Type B pancreatic cell (in vitro differentiated cells): ENCODE measurements at regions not wholly inside any gene's neighbourhood (a gene's known extent, or its start where the extent isn't known, plus 50 kb on each side); places are given as distances from the start of the nearest gene placed in this dataset.

Experiments used
- DNase-seq: peaks from one replicate; pipeline ENCODE4 v3.0.0; 2021; ENCODE audit warnings: mixed read lengths; ENCODE audit not compliant: unreplicated experiment; ENCODE audit errors: extremely low spot score
- H3K27ac Mint-ChIP-seq: 2 replicates; pipeline ENCODE4 v1.8.0; 2021; ENCODE audit warnings: mild to moderate bottlenecking, mixed read lengths
- H3K27me3 Mint-ChIP-seq: 2 replicates; pipeline ENCODE4 v1.8.0; 2021; ENCODE audit warnings: mixed read lengths
- H3K36me3 Mint-ChIP-seq: 2 replicates; pipeline ENCODE4 v1.8.0; 2021; ENCODE audit warnings: mixed read lengths
- H3K4me1 Mint-ChIP-seq: one replicate; pipeline ENCODE4 v1.8.0; 2021; ENCODE audit warnings: mixed read lengths; ENCODE audit not compliant: unreplicated experiment
- H3K4me3 Mint-ChIP-seq: 2 replicates; pipeline ENCODE4 v1.8.0; 2021; ENCODE audit warnings: mild to moderate bottlenecking, mixed read lengths
- H3K9me3 Mint-ChIP-seq: 2 replicates; pipeline ENCODE4 v1.8.0; 2021; ENCODE audit warnings: mixed read lengths
- TF ChIP-seq, protein P1 (sequence below): fragments of 200-600 bp; sonication (generic); conservative IDR thresholded peaks from 2 replicates; pipeline ENCODE4 v1.5.0; 2021; ENCODE audit warnings: antibody characterized with exemption, mild to moderate bottlenecking

DNA sequence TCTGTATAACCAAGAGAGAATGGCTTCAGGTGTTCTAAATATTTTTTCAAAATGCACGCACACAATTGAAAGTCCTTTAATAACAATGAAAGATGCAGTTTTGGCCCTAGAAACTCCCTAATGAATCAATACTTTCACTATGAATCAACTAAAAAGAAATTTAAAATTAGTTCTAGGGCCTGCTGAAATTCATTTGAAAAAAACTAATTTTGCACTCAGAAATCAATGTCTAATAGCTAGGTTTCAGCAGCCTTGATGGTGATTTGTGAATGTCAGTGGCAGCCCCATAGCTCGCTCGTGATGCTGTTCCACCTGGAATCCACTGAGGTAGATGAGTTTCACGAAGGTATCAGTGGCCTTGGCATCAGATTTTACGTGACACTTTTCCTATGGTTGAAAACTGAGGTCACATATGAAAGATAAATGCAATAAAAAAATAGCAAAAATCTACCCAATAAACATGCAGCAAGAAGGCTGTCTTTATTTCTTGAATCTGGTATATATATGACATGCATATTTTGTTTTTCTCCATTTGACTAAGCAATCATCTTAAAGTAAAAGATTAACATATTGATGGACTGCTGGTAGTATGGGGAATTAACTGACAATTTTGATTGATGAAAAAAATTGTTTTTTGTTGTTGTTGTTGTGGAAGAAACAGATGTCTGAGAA lies 141.0 kb downstream of the AKAP11 start:
- Mint-ChIP-seq H3K27ac (no peak overlapping the region), H3K36me3 (no peaks in the 10 kb centered on the region), H3K9me3 (no peaks in the 10 kb centered on the region), H3K27me3 (peaks cover 5% of the 10 kb centered on the region), H3K4me1 (no peaks in the 10 kb centered on the region), H3K4me3 (no peak overlapping the region)
- TF ChIP-seq, protein P1, sequence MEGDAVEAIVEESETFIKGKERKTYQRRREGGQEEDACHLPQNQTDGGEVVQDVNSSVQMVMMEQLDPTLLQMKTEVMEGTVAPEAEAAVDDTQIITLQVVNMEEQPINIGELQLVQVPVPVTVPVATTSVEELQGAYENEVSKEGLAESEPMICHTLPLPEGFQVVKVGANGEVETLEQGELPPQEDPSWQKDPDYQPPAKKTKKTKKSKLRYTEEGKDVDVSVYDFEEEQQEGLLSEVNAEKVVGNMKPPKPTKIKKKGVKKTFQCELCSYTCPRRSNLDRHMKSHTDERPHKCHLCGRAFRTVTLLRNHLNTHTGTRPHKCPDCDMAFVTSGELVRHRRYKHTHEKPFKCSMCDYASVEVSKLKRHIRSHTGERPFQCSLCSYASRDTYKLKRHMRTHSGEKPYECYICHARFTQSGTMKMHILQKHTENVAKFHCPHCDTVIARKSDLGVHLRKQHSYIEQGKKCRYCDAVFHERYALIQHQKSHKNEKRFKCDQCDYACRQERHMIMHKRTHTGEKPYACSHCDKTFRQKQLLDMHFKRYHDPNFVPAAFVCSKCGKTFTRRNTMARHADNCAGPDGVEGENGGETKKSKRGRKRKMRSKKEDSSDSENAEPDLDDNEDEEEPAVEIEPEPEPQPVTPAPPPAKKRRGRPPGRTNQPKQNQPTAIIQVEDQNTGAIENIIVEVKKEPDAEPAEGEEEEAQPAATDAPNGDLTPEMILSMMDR = no peak
- DNase-seq = no peak

DNA sequence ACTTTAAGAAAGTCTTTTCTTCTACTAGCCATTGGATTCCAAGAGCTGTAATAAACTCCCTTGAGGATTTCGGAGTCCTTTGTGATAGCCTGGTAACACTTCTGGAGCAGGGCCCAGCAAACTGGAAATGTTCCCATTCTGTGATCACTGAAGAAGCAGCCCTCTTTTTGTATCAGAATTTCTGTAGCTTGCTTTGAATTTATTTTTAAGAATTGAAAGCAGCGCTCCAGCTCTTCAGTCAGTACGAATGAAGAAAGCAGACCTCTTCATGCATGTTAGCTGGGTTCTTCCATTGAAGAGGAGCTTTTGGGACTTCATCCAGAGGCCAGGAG lies 141.5 kb downstream of the AKAP11 start:
- no peaks in the 10 kb centered on the region for H3K9me3 Mint-ChIP-seq
- peaks cover 5% of the 10 kb centered on the region for H3K27me3 Mint-ChIP-seq
- no peaks in the 10 kb centered on the region for H3K36me3 Mint-ChIP-seq
- H3K4me1 Mint-ChIP-seq = no peaks in the 10 kb centered on the region
- no peak overlapping the region for H3K27ac Mint-ChIP-seq
- no peak overlapping the region for H3K4me3 Mint-ChIP-seq
- TF ChIP-seq, protein P1 = no peak
- no peak for DNase-seq

DNA sequence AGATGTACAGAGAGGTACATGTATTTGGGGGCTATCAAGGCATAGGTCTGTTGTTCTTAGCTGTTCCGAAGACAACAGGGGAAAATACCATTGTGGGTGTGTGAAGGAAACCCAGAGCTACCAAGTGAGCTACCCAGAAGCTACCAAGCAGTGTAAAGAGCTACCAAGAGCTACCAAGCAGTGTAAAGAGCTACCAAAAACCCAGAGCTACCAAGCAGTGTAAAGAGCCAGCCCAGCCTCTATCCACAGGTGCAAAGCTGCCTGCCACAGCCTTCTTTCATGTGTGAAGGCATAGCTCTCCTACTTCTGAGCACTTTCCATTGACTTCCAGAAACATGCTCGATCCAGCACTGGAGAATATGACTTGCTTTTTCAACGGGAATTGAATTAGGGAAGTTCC lies 145.7 kb downstream of the AKAP11 start:
- H3K4me1 Mint-ChIP-seq = no peaks in the 10 kb centered on the region
- no peaks in the 10 kb centered on the region for H3K9me3 Mint-ChIP-seq
- H3K4me3 Mint-ChIP-seq = no peak overlapping the region
- no peaks in the 10 kb centered on the region for H3K36me3 Mint-ChIP-seq
- H3K27me3 Mint-ChIP-seq = peaks cover 20% of the 10 kb centered on the region
- H3K27ac Mint-ChIP-seq = no peak overlapping the region
- DNase-seq = no peak
- TF ChIP-seq, protein P1 = no peak

- H3K27me3 Mint-ChIP-seq = peaks cover 25% of the 10 kb centered on the region
- H3K4me1 Mint-ChIP-seq = no peaks in the 10 kb centered on the region
- no peaks in the 10 kb centered on the region for H3K9me3 Mint-ChIP-seq
- H3K36me3 Mint-ChIP-seq = no peaks in the 10 kb centered on the region
- no peak overlapping the region for H3K4me3 Mint-ChIP-seq
- no peak overlapping the region for H3K27ac Mint-ChIP-seq
- TF ChIP-seq, protein P1 = no peak
- DNase-seq = no peak
Observed at GRCh38 chr13:42418184-42418583, 146.2 kb downstream of the AKAP11 start.

GRCh38 chr13:42420304-42420703 lies 148.4 kb downstream of the AKAP11 start:
- no peak overlapping the region for H3K4me3 Mint-ChIP-seq
- TF ChIP-seq, protein P1 = no peak

DNA sequence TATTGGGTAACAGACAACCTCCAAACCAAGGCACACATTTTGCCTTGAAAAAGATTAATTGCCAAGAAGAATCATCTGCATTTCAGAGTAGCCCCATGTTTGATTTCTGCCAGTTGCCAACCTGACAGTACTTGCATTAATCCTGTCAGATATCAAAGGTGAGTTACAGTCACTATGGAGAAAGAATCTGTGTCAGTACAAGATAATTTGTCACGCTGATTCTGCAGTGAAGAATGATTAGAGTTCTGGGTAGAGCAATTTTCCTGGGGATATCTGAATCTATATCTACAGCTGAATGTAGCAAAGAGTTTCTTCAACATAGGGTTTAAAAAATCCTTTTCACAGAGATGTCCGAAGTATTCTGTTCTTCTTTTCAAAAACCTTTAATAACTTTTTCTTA lies 150.7 kb downstream of the AKAP11 start:
- Mint-ChIP-seq H3K36me3 (no peaks in the 10 kb centered on the region), H3K4me3 (no peak overlapping the region), H3K9me3 (no peaks in the 10 kb centered on the region), H3K4me1 (no peaks in the 10 kb centered on the region), H3K27me3 (peaks cover 24% of the 10 kb centered on the region), H3K27ac (no peak overlapping the region)
- TF ChIP-seq, protein P1 = no peak
- no peak for DNase-seq

More at GRCh38 chr13:42420304-42420703, 148.4 kb downstream of the AKAP11 start:
- no peaks in the 10 kb centered on the region for H3K4me1 Mint-ChIP-seq
- no peak for DNase-seq
- no peak overlapping the region for H3K27ac Mint-ChIP-seq
- H3K9me3 Mint-ChIP-seq = no peaks in the 10 kb centered on the region
- no peaks in the 10 kb centered on the region for H3K36me3 Mint-ChIP-seq
- peaks cover 24% of the 10 kb centered on the region for H3K27me3 Mint-ChIP-seq
